SU-DHL-6 (cell line): ENCODE measurements at regions not wholly inside any gene's neighbourhood (a gene's known extent, or its start where the extent isn't known, plus 50 kb on each side); places are given as distances from the start of the nearest gene placed in this dataset.

Experiments
- H2AFZ ChIP-seq: fragments of 200-600 bp; sonication (generic); 2 replicates; pipeline ENCODE4 v1.6.1; 2014; ENCODE audit warnings: low read depth, mild to moderate bottlenecking, moderate library complexity, mixed read lengths, antibody characterized with exemption, low read length; ENCODE audit not compliant: severe bottlenecking
- H3F3A ChIP-seq: fragments of 200-600 bp; shearing (Covaris generic); 2 replicates; pipeline ENCODE4 v1.6.0; 2016; ENCODE audit warnings: antibody characterized with exemption, mild to moderate bottlenecking; ENCODE audit not compliant: insufficient read depth
- H3K27ac ChIP-seq: fragments of 200-600 bp; sonication (generic); 2 replicates; pipeline ENCODE4 v1.5.1; 2016; ENCODE audit warnings: low read depth, mild to moderate bottlenecking, low read length, moderate library complexity, mixed read lengths
- H3K27me3 ChIP-seq: fragments of 200-600 bp; sonication (generic), shearing (Covaris generic); 2 replicates; pipeline ENCODE4 v1.6.0; 2014; ENCODE audit warnings: mild to moderate bottlenecking, low read length
- H3K36me3 ChIP-seq: fragments of 200-600 bp; sonication (generic); 2 replicates; pipeline ENCODE4 v1.6.1; 2014; ENCODE audit warnings: mild to moderate bottlenecking, low read length, mixed read lengths
- H3K4me2 ChIP-seq: fragments of 300-600, 200-600 bp; shearing (Covaris generic), sonication (generic); 2 replicates; pipeline ENCODE4 v1.6.0; 2014; ENCODE audit warnings: low read length, low read depth, mild to moderate bottlenecking; ENCODE audit not compliant: poor library complexity, severe bottlenecking
- H3K4me3 ChIP-seq: fragments of 200-600 bp; sonication (generic); 2 replicates; pipeline ENCODE4 v1.5.1; 2014; ENCODE audit warnings: antibody characterized with exemption, low read length, mild to moderate bottlenecking, mixed read lengths; ENCODE audit not compliant: insufficient read depth, poor library complexity, severe bottlenecking
- H3K79me2 ChIP-seq: fragments of 200-600 bp; sonication (generic); 2 replicates; pipeline ENCODE4 v1.6.1; 2014; ENCODE audit warnings: mild to moderate bottlenecking, low read length, moderate library complexity; ENCODE audit not compliant: insufficient read depth
- H3K9ac ChIP-seq: fragments of 200-600 bp; sonication (generic); 2 replicates; pipeline ENCODE4 v1.7.0; 2014; ENCODE audit warnings: mild to moderate bottlenecking, low read length
- H3K9me2 ChIP-seq: fragments of 200-600 bp; sonication (generic); replicated peaks from 2 replicates; pipeline ENCODE4 v1.6.1; 2014; ENCODE audit warnings: low read length; ENCODE audit not compliant: insufficient read depth
- H3K9me3 ChIP-seq: fragments of 200-600 bp; sonication (generic); 2 replicates; pipeline ENCODE4 v1.6.1; 2014; ENCODE audit warnings: low read length, mixed read lengths; ENCODE audit not compliant: insufficient read depth
- H4K20me1 ChIP-seq: fragments of 200-600 bp; sonication (generic); 2 replicates; pipeline ENCODE4 v1.6.1; 2014; ENCODE audit warnings: low read depth, mild to moderate bottlenecking, antibody characterized with exemption, low read length, moderate library complexity, mixed read lengths
- EZH2phosphoT487 ChIP-seq: fragments of 200-600 bp; sonication (generic), shearing (Covaris generic); conservative IDR thresholded peaks from 2 replicates; pipeline ENCODE4 v1.6.1; 2018; ENCODE audit warnings: mild to moderate bottlenecking, antibody characterized with exemption, low read length, moderate library complexity, mixed read lengths
- TF ChIP-seq, protein P1 (sequence below): fragments of 200-600 bp; sonication (generic); IDR thresholded peaks from one replicate; pipeline ENCODE4 v1.5.1; 2017; ENCODE audit warnings: antibody characterized with exemption, mild to moderate bottlenecking, low read length, moderate library complexity; ENCODE audit not compliant: insufficient read depth, poor library complexity, severe bottlenecking

DNA sequence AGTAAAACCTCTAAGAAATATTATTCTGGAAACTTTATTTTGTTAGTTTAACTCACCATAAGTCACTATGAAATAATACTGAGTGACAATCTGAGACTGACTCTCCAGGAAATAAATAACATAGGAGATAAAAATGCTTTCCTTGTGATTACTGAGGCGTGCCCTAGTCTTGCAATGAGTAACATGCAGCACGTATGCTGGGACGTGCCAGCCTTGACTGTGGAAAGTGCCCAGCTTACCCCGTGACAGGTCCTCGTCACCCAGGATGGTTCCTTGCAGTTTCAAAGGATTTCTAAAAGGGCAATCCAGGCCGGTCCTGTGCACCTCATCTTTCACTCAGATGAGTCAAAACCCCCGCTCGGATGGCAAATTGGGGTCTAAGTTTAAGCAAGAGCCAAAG lies 720.8 kb upstream of the ADAMTS16 start:
- Histone ChIP-seq H3K9me2 (no peaks in the 10 kb centered on the region), H3F3A (no peaks in the 10 kb centered on the region), H3K4me2 (no peak overlapping the region), H3K9me3 (no peaks in the 10 kb centered on the region), H3K79me2 (no peaks in the 10 kb centered on the region), H4K20me1 (no peaks in the 10 kb centered on the region), H3K9ac (no peak overlapping the region), H3K27ac (no peak overlapping the region), H3K4me3 (no peak overlapping the region), H2AFZ (no peak overlapping the region), H3K27me3 (no peaks in the 10 kb centered on the region), H3K36me3 (no peaks in the 10 kb centered on the region)
- TF ChIP-seq, protein P1, sequence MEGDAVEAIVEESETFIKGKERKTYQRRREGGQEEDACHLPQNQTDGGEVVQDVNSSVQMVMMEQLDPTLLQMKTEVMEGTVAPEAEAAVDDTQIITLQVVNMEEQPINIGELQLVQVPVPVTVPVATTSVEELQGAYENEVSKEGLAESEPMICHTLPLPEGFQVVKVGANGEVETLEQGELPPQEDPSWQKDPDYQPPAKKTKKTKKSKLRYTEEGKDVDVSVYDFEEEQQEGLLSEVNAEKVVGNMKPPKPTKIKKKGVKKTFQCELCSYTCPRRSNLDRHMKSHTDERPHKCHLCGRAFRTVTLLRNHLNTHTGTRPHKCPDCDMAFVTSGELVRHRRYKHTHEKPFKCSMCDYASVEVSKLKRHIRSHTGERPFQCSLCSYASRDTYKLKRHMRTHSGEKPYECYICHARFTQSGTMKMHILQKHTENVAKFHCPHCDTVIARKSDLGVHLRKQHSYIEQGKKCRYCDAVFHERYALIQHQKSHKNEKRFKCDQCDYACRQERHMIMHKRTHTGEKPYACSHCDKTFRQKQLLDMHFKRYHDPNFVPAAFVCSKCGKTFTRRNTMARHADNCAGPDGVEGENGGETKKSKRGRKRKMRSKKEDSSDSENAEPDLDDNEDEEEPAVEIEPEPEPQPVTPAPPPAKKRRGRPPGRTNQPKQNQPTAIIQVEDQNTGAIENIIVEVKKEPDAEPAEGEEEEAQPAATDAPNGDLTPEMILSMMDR: no peak
- no peak for TF ChIP-seq EZH2phosphoT487

DNA sequence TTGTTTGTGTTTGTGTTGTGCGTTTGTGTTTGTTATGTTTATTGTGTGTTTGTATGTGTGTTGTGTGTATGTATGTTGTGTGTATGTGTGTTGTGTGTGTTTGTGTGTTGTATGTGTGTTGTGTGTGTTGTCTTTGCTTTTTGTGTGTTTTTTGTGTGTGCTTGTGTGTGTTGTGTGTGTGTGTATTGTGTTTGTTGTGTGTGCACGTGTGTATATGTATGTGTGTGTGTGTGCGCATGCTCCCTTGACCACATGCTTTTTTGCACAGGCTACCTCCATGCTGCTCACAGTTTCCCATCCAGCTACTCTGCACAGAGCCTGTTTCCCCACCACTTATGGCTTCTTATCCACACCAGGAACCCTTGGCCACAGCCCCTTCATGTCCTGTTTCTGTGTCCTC lies 720.0 kb upstream of the ADAMTS16 start:
- H3K27ac ChIP-seq: no peak overlapping the region
- no peaks in the 10 kb centered on the region for H3F3A ChIP-seq
- H3K36me3 ChIP-seq: no peaks in the 10 kb centered on the region
- no peak for TF ChIP-seq EZH2phosphoT487
- TF ChIP-seq, protein P1: no peak
- no peaks in the 10 kb centered on the region for H3K27me3 ChIP-seq
- H3K79me2 ChIP-seq: no peaks in the 10 kb centered on the region
- no peak overlapping the region for H3K4me2 ChIP-seq
- H3K4me3 ChIP-seq: no peak overlapping the region
- no peaks in the 10 kb centered on the region for H3K9me3 ChIP-seq
- no peak overlapping the region for H2AFZ ChIP-seq
- H4K20me1 ChIP-seq: no peaks in the 10 kb centered on the region
- H3K9me2 ChIP-seq: no peaks in the 10 kb centered on the region
- H3K9ac ChIP-seq: no peak overlapping the region

- Histone ChIP-seq H3K4me3 (no peak overlapping the region), H3K4me2 (no peak overlapping the region), H3F3A (no peaks in the 10 kb centered on the region), H3K9ac (no peak overlapping the region), H3K27me3 (no peaks in the 10 kb centered on the region), H3K9me3 (no peaks in the 10 kb centered on the region), H4K20me1 (no peaks in the 10 kb centered on the region), H3K9me2 (no peaks in the 10 kb centered on the region), H2AFZ (no peak overlapping the region), H3K79me2 (no peaks in the 10 kb centered on the region), H3K36me3 (no peaks in the 10 kb centered on the region), H3K27ac (no peak overlapping the region)
- TF ChIP-seq, protein P1: no peak
- TF ChIP-seq EZH2phosphoT487: no peak
These were observed 719.4 kb upstream of the ADAMTS16 start for GRCh38 chr5:4420681-4421080.
